Epithelial cell of proximal tubule (primary cell): ENCODE measurements at regions not wholly inside any gene's neighbourhood (a gene's known extent, or its start where the extent isn't known, plus 50 kb on each side); places are given as distances from the start of the nearest gene placed in this dataset.

Experiments
- DNase-seq: peaks from one replicate; pipeline ENCODE4 v3.0.0-alpha.2; 2011; ENCODE audit warnings: low read depth
- H3K4me3 ChIP-seq: 2 replicates; pipeline ENCODE4 v1.5.1; 2011; ENCODE audit warnings: low read depth, mild to moderate bottlenecking, low read length
- TF ChIP-seq, protein P1 (sequence below): conservative IDR thresholded peaks from 2 replicates; pipeline ENCODE4 v1.5.1; 2012; ENCODE audit warnings: low read depth, mild to moderate bottlenecking, low read length

DNA sequence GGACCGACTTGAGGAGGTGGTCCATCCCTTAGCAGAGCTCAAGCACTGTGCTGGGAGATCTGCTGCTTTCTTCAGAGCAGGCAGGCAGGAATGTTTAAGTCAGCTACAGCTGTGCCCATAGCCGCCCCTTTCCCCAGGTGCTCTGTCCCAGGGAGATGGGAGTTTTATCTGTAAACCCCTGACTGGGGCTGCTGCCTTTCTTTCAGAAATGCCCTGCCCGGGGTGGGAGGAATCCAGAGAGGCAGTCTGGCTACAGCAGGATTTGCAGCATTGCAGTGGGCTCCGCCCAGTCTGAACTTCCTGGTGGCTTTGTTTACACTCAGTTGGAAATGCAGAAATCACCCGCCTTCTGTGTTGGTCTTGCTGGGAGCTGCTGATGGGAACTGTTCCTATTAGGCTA, 51.2 kb upstream of the SEMA3A start:
- TF ChIP-seq, protein P1, sequence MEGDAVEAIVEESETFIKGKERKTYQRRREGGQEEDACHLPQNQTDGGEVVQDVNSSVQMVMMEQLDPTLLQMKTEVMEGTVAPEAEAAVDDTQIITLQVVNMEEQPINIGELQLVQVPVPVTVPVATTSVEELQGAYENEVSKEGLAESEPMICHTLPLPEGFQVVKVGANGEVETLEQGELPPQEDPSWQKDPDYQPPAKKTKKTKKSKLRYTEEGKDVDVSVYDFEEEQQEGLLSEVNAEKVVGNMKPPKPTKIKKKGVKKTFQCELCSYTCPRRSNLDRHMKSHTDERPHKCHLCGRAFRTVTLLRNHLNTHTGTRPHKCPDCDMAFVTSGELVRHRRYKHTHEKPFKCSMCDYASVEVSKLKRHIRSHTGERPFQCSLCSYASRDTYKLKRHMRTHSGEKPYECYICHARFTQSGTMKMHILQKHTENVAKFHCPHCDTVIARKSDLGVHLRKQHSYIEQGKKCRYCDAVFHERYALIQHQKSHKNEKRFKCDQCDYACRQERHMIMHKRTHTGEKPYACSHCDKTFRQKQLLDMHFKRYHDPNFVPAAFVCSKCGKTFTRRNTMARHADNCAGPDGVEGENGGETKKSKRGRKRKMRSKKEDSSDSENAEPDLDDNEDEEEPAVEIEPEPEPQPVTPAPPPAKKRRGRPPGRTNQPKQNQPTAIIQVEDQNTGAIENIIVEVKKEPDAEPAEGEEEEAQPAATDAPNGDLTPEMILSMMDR, result no peak
- H3K4me3 ChIP-seq, result no peak overlapping the region
- DNase-seq, result no peak
